Psoas muscle (tissue), 7 donors: ENCODE measurements at regions not wholly inside any gene's neighbourhood (a gene's known extent, or its start where the extent isn't known, plus 50 kb on each side); places are given as distances from the start of the nearest gene placed in this dataset.
"Not testable (repeated sequence)": the region's sequence is repeated elsewhere in the genome, so short reads cannot be mapped to it uniquely, and the experiment has no call there.

ENCODE experiments used
- ATAC-seq, 4 donors: fragments of 200-7000 bp; cut with Tn5 transposase; one replicate each; pipeline ENCODE4 v1.9.1; 2020; ENCODE audit warnings: moderate library complexity in 3 of 4, mild to moderate bottlenecking in 2 of 4
- DNase-seq, 2 donors: peaks; one replicate each; pipeline ENCODE4 v3.0.0-alpha.2; 2020
- H3K27ac ChIP-seq: fragments of 200-600 bp; one replicate; pipeline ENCODE4 v1.8.0; 2022
- H3K27me3 ChIP-seq, 3 donors: fragments of 200-600 bp in 1 of 3; one replicate each; pipeline versions ENCODE4 v1.6.1 to v1.8.0; 2013 to 2022; ENCODE audit warnings: low read length in 2 of 3, mild to moderate bottlenecking in 2 of 3, moderate library complexity in 1 of 3; ENCODE audit not compliant: insufficient read depth in 3 of 3
- H3K36me3 ChIP-seq, 2 donors: fragments of 200-600 bp in 1 of 2; one replicate each; pipeline versions ENCODE4 v1.6.1 to v1.8.0; 2013 to 2022; ENCODE audit warnings: low read depth in 1 of 2, mild to moderate bottlenecking in 1 of 2, moderate library complexity in 1 of 2; ENCODE audit not compliant: insufficient read depth in 1 of 2
- H3K4me1 ChIP-seq: fragments of 200-600 bp; one replicate; pipeline ENCODE4 v1.8.0; 2022
- H3K4me3 ChIP-seq: fragments of 200-600 bp; one replicate; pipeline ENCODE4 v1.8.0; 2022; ENCODE audit warnings: mild to moderate bottlenecking
- H3K9me3 ChIP-seq: fragments of 200-600 bp; one replicate; pipeline ENCODE4 v1.8.0; 2022
- CTCF ChIP-seq: fragments of 200-600 bp; IDR thresholded peaks from one replicate; pipeline ENCODE4 v1.8.0; 2022; ENCODE audit warnings: antibody characterized with exemption
- WGBS, 3 donors: extraction: QIAGEN DNeasy Blood & Tissue Kit; methylation state at CpG; one replicate each; pipeline versions ENCODE4 v1.1.6 to v1.1.7; 2013; 5-methylcytosine and 5-hydroxymethylcytosine counted together
- intact Hi-C, 2 donors: fragments of 100-400 bp; cut with DNase I; formaldehyde crosslinking; loops; one replicate each; pipeline versions ENCODE4 v1.11.0 to v1.14.2; 2022
- donor health status: healthy with polysubstance abuse.
- donor health status: DM: no; HTN: no; CAD: no; lungs with moderate emphysema.
- donor health status: Bipolar disorder and iron deficiency.
- donor health status: healthy.
- donor health status: DM: yes; HTN: yes; CAD: no.
- donor health status: DM: no; HTN: no; CAD: no.
- donor health status: DM: yes; HTN: yes; CAD: no.

- intact Hi-C loops, H3K4me3 ChIP-seq, H3K4me1 ChIP-seq, DNase-seq, H3K36me3 ChIP-seq, H3K27me3 ChIP-seq, ATAC-seq, H3K27ac ChIP-seq: not testable (repeated sequence)
- peaks cover 21% of the 10 kb centered on the region for H3K9me3 ChIP-seq
These were observed 50.4 kb upstream of the B3GAT2 start for GRCh38 chr6:71007298-71007697.

GRCh38 chr6:71011871-71012371, 55.1 kb upstream of the B3GAT2 start:
- no peaks in the 10 kb centered on the region for H3K4me1 ChIP-seq
- H3K9me3 ChIP-seq: no peaks in the 10 kb centered on the region
- H3K4me3 ChIP-seq: no peak overlapping the region
- no peaks in the 10 kb centered on the region for H3K36me3 ChIP-seq
- no peak overlapping the region for H3K27ac ChIP-seq
- WGBS, 3 donors: 7 to 21% (median 9%) methylated on average over 1 of the region's 1 CpG
- no peak for TF ChIP-seq CTCF
- H3K27me3 ChIP-seq: no peaks in the 10 kb centered on the region
- no peak for ATAC-seq
- intact Hi-C loops: loop anchor here in 1 of 2 donors (10.0 kb wide), 3 partner anchors 637 to 787 kb away; no protein-coding TSS in a partner anchor
- DNase-seq: no peak

GRCh38 chr6:71012866-71013469, 56.1 kb upstream of the B3GAT2 start:
- DNase-seq: no peak
- TF ChIP-seq CTCF: peak; percentile 75
- intact Hi-C loops: loop anchor here in 1 of 2 donors (10.0 kb wide), 3 partner anchors 638 to 788 kb away; no protein-coding TSS in a partner anchor
- whole genome bisulfite sequencing, 3 donors: 28 to 29% (median 28%) methylated on average over 5 of the region's 5 CpGs
- no peaks in the 10 kb centered on the region for H3K4me1 ChIP-seq
- peak in 2 of 4 donors; percentile 48 to 68 for ATAC-seq
- H3K9me3 ChIP-seq: no peaks in the 10 kb centered on the region
- no peaks in the 10 kb centered on the region for H3K27me3 ChIP-seq
- H3K36me3 ChIP-seq: no peaks in the 10 kb centered on the region
- no peak overlapping the region for H3K4me3 ChIP-seq
- no peak overlapping the region for H3K27ac ChIP-seq

GRCh38 chr6:71015392-71015791, 58.5 kb upstream of the B3GAT2 start:
- H3K4me3 ChIP-seq: no peak overlapping the region
- no peak overlapping the region for H3K27ac ChIP-seq
- H3K4me1 ChIP-seq: no peaks in the 10 kb centered on the region
- no peaks in the 10 kb centered on the region for H3K9me3 ChIP-seq
- no peak for ATAC-seq
- TF ChIP-seq CTCF: no peak
- no peaks in the 10 kb centered on the region for H3K27me3 ChIP-seq
- intact Hi-C loops: loop anchor here in 1 of 2 donors (10.0 kb wide), 3 partner anchors 641 to 791 kb away; no protein-coding TSS in a partner anchor
- H3K36me3 ChIP-seq: no peaks in the 10 kb centered on the region
- DNase-seq: no peak

- TF ChIP-seq CTCF: no peak
- Histone ChIP-seq H3K36me3 (no peaks in the 10 kb centered on the region), H3K27me3 (no peaks in the 10 kb centered on the region), H3K9me3 (no peaks in the 10 kb centered on the region), H3K4me3 (no peak overlapping the region), H3K27ac (no peak overlapping the region), H3K4me1 (no peaks in the 10 kb centered on the region)
- DNase-seq: no peak
- intact Hi-C loops: no loop called here
- WGBS, 3 donors: 72 to 81% (median 74%) methylated on average over 7 of the region's 7 CpGs
- ATAC-seq: no peak
These were observed 71.5 kb upstream of the B3GAT2 start for GRCh38 chr6:71028236-71028876.
